IPS DF 6.9 (cell line): ENCODE measurements at regions not wholly inside any gene's neighbourhood (a gene's known extent, or its start where the extent isn't known, plus 50 kb on each side); places are given as distances from the start of the nearest gene placed in this dataset.

Experiments used
- DNase-seq: peaks from one replicate; pipeline ENCODE4 v3.0.0-alpha.2; 2013; ENCODE audit warnings: low read depth, low spot score
- H3K27ac ChIP-seq: one replicate; pipeline ENCODE4 v1.5.1; 2013; ENCODE audit warnings: low read length, control low read depth
- H3K27me3 ChIP-seq: 2 replicates; pipeline ENCODE4 v1.6.1; 2013; ENCODE audit warnings: mild to moderate bottlenecking, low read length; ENCODE audit not compliant: control insufficient read depth, insufficient read depth
- H3K36me3 ChIP-seq: 2 replicates; pipeline ENCODE4 v1.6.1; 2013; ENCODE audit warnings: low read length; ENCODE audit not compliant: control insufficient read depth, insufficient read depth
- H3K4me1 ChIP-seq: 2 replicates; pipeline ENCODE4 v1.6.1; 2013; ENCODE audit warnings: low read length; ENCODE audit not compliant: control insufficient read depth, insufficient read depth
- H3K4me3 ChIP-seq: 2 replicates; pipeline ENCODE4 v1.5.1; 2013; ENCODE audit warnings: mild to moderate bottlenecking, low read length
- H3K9me3 ChIP-seq: 2 replicates; pipeline ENCODE4 v1.6.1; 2013; ENCODE audit warnings: low read length, inconsistent platforms; ENCODE audit not compliant: control insufficient read depth, insufficient read depth
- WGBS: extraction: QIAGEN DNeasy Blood & Tissue Kit; methylation state at CpG from one replicate; pipeline ENCODE4 v1.1.7; 2013; ENCODE audit warnings: mixed read lengths, missing lambda C conversion rate; ENCODE audit not compliant: insufficient read length, insufficient coverage; 5-methylcytosine and 5-hydroxymethylcytosine counted together

DNA sequence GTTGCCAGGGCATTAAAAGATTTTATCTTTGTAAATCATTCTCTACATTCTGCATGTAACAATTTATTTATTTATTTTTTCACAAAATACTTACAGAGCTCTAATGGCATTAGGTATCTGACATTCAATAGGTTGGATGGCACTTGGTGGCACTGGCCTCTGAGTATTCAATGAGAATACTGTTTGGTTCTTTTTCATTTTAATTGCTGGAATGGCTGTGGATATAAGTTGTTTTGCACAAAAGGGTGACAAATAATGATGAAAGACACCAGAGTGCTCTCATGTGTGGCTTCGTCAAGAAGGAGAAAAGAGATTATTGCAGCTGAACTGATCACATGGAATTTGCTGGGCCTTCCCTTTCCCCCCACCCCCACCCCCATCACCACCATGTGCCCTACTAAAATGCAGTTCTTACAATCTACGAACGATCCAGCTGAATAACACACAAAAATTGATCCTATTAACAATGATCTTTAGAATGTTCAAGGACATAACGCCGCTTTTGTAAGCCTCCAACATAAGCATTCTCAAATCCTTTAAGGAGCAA is 195.2 kb upstream of the POU3F2 start:
- DNase-seq: no peak
- WGBS: no CpG with 5 or more reads among the region's 5 CpGs
- H3K27ac ChIP-seq: no peak overlapping the region
- H3K27me3 ChIP-seq: no peaks in the 10 kb centered on the region
- H3K4me3 ChIP-seq: no peak overlapping the region
- H3K9me3 ChIP-seq: no peaks in the 10 kb centered on the region
- H3K36me3 ChIP-seq: no peaks in the 10 kb centered on the region
- H3K4me1 ChIP-seq: peaks cover 3% of the 10 kb centered on the region; the same call in 1 of the 2 replicates

DNA sequence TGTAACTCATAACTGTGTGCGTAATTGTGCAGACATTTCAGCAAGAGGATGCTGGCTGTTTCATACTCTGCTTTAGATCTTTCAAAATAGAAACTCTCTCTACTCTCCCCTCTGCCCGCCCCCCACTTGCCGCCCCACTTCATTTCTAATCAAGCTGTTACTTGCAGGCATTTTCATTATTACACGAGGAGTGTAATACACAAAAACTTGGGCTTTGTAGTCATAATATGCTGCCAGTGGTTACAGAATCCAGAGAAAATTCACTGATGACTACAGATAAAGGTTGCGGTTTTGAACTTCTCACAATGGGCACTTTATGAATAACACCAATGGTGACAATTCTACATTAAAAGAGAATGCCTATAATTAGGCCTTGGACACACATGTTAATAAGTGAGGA is 194.0 kb upstream of the POU3F2 start:
- Histone ChIP-seq H3K27me3 (no peaks in the 10 kb centered on the region), H3K36me3 (no peaks in the 10 kb centered on the region), H3K4me3 (no peak overlapping the region), H3K9me3 (no peaks in the 10 kb centered on the region), H3K27ac (no peak overlapping the region), H3K4me1 (peaks cover 3% of the 10 kb centered on the region; the same call in 1 of the 2 replicates)
- DNase-seq: no peak
- no CpG with 5 or more reads among the region's 5 CpGs for WGBS

GRCh38 chr6:98641949-98642719 is 192.2 kb upstream of the POU3F2 start:
- no CpG with 5 or more reads among the region's 5 CpGs for WGBS
- Histone ChIP-seq H3K4me3 (no peak overlapping the region), H3K27me3 (no peaks in the 10 kb centered on the region), H3K27ac (no peak overlapping the region), H3K36me3 (no peaks in the 10 kb centered on the region), H3K9me3 (no peaks in the 10 kb centered on the region), H3K4me1 (peaks cover 3% of the 10 kb centered on the region; the same call in 1 of the 2 replicates)
- no peak for DNase-seq

- Histone ChIP-seq H3K4me1 (peaks cover 2% of the 10 kb centered on the region; the same call in 1 of the 2 replicates), H3K9me3 (no peaks in the 10 kb centered on the region), H3K36me3 (no peaks in the 10 kb centered on the region), H3K4me3 (no peak overlapping the region), H3K27ac (no peak overlapping the region), H3K27me3 (no peaks in the 10 kb centered on the region)
- no peak for DNase-seq
- no CpG with 5 or more reads among the region's 5 CpGs for WGBS
Measured at GRCh38 chr6:98644063-98644462, 190.3 kb upstream of the POU3F2 start.

DNA sequence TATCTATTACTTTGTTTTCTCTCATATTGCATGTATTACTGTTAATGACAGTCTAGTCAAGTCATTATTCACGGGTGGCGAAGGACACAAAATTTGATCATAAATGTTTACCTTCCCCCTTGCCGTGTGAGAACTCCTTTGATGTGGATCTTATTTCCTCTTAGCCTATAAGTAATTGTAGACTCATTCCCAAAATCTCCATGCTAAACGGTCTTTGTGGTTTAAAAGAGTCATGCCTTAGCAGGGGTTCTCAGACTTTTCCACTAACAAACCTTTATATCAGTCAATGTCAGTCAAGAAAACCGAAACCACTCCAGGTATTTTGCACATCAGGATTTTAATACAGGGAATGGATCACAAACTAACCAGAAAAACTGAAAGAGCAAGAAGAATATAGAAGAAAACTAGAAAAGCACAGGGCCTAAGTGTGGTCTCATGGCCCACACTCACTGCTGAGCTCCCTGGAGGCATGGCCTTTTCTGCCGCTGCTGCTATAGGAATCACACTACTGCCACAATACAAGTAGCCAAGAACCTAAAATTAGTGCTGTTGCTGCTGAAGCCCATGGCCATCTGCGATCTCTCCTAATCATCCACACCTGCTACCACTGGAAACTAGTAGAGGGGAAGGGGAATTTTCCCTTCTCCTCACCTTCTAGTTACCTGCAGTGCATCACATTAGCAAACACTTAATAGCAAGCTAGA is 186.0 kb upstream of the POU3F2 start:
- H3K4me3 ChIP-seq: no peak overlapping the region

DNA sequence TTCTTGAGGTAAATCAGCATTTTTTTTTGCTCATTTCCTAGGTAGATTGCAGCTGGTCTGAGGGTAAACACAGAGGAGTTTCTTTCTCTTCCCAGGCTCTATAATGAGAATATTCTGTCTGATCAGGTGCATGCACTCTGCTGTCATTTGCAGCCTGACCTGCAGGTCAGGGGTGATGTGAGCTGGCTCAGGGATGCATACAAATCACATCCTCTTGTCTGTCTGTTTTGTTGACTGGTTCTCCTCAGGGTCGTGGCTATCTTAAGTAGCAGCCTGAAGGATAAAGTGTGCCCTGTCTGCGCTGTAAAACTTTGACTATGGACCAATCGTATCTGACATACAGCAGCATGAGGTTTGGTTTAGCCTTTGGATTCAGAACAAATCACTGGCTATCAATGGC is 183.4 kb upstream of the POU3F2 start:
- DNase-seq: no peak
- Histone ChIP-seq H3K4me3 (no peak overlapping the region), H3K36me3 (no peaks in the 10 kb centered on the region), H3K27ac (no peak overlapping the region), H3K4me1 (no peaks in the 10 kb centered on the region; the same call in 1 of the 2 replicates), H3K27me3 (no peaks in the 10 kb centered on the region), H3K9me3 (no peaks in the 10 kb centered on the region)
- WGBS: no CpG with 5 or more reads among the region's 3 CpGs

More for the DNA sequence above, 186.0 kb upstream of the POU3F2 start:
- Histone ChIP-seq H3K36me3 (no peaks in the 10 kb centered on the region), H3K9me3 (no peaks in the 10 kb centered on the region), H3K27ac (no peak overlapping the region), H3K4me1 (no peaks in the 10 kb centered on the region; the same call in 1 of the 2 replicates), H3K27me3 (no peaks in the 10 kb centered on the region)
- WGBS: no CpG with 5 or more reads among the region's 7 CpGs
- DNase-seq: no peak

DNA sequence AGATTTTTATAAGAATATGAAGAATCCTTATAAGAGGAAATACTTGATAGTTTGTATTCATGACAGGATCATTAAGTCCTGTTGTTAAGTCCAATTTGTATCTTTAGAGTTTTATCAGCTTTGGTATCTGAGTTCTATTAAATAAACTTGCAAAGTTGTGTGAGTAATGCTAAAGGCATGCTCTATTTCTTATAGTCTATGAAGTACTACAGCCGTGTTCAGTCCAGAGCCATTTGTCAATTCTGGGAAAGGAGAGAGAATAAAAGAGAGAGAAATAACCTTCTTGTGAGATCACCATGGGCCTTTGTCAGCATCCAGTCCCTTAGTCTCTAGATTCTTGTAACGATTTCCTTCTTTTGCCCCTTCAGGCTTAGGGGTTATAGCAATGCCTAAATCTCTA is 181.2 kb upstream of the POU3F2 start:
- WGBS: no CpG with 5 or more reads among the region's 2 CpGs
- Histone ChIP-seq H3K27ac (no peak overlapping the region), H3K27me3 (no peaks in the 10 kb centered on the region), H3K36me3 (no peaks in the 10 kb centered on the region), H3K9me3 (no peaks in the 10 kb centered on the region), H3K4me3 (no peak overlapping the region), H3K4me1 (no peaks in the 10 kb centered on the region; the same call in 1 of the 2 replicates)
- no peak for DNase-seq

DNA sequence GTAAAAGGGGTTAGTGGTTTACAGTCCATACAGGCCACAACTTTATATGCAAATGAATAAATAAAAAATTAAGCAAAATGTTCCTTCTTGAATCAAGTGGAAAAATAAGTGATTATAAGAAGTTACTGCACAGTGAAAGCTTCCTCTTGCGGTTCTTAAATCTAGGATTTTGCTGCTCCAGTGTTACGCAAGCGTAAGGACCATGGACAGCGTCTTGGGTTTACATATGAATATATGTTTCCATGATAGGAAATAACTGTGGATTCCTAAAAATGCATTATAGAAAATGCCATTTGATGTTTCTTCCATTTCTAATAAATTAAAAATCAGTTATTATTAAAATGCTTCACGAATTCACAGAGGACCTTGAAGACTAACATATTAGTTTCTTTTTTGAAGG is 176.6 kb upstream of the POU3F2 start:
- no peaks in the 10 kb centered on the region for H3K27me3 ChIP-seq
- no CpG with 5 or more reads among the region's 5 CpGs for whole genome bisulfite sequencing
- no peak overlapping the region for H3K4me3 ChIP-seq
- H3K27ac ChIP-seq: no peak overlapping the region
- no peaks in the 10 kb centered on the region for H3K4me1 ChIP-seq
- no peaks in the 10 kb centered on the region for H3K36me3 ChIP-seq
- no peak for DNase-seq
- H3K9me3 ChIP-seq: no peaks in the 10 kb centered on the region

- Histone ChIP-seq H3K27me3 (no peaks in the 10 kb centered on the region), H3K4me1 (no peaks in the 10 kb centered on the region), H3K27ac (no peak overlapping the region), H3K4me3 (no peak overlapping the region), H3K36me3 (no peaks in the 10 kb centered on the region), H3K9me3 (no peaks in the 10 kb centered on the region)
- DNase-seq: no peak
Measured at GRCh38 chr6:98669371-98669770, 165.0 kb upstream of the POU3F2 start.

DNA sequence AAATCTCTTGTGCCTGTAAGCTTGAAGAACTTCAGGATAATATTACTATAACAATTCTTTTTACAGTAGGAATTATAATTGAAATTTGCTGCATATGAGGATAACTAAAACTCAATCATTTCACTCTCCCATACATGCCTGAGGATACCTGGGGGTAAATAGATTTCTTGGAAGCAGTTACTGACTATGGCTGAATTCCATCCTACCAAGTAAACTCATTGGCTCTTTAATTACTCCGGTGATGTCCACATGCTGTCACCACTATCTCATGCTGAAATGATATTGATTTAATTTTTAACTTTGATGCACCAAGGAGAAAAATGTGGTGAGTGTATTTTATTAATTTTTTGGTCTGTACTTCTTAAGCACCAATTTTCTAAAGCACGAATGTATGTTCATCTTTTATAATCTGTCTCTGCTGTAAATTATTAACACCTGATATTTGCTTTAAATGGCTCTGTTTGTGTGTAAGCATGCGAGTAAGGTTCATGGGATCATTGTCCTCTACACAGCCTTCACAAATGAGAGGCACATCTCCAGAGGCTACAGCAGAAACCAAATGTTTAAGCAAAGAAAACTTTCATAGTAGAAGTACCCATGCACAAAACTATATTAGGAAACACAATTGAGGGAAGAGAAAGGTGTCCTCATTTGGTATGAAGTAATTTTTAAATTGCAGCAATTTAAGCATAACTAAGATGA is 164.2 kb upstream of the POU3F2 start:
- Histone ChIP-seq H3K9me3 (no peaks in the 10 kb centered on the region), H3K36me3 (no peaks in the 10 kb centered on the region), H3K27ac (no peak overlapping the region), H3K4me3 (no peak overlapping the region), H3K4me1 (no peaks in the 10 kb centered on the region), H3K27me3 (no peaks in the 10 kb centered on the region)
- DNase-seq: no peak
- WGBS: no CpG with 5 or more reads among the region's 3 CpGs
